WTC11 (cell line): ENCODE measurements at regions not wholly inside any gene's neighbourhood (a gene's known extent, or its start where the extent isn't known, plus 50 kb on each side); places are given as distances from the start of the nearest gene placed in this dataset.

Source experiments
- ATF1 ChIP-seq: sonication (generic); formaldehyde crosslinking; IDR thresholded peaks from 2 replicates; pipeline ENCODE4 v1.8.1; 2023; ENCODE audit warnings: mild to moderate bottlenecking, moderate library complexity, missing genetic modification reagents
- ATF2 ChIP-seq: sonication (generic); formaldehyde crosslinking; IDR thresholded peaks from 2 replicates; pipeline ENCODE4 v1.8.1; 2022; ENCODE audit warnings: low read depth, missing genetic modification reagents, borderline replicate concordance
- CREB1 ChIP-seq: sonication (generic); formaldehyde crosslinking; IDR thresholded peaks from 2 replicates; pipeline ENCODE4 v1.8.0; 2023; ENCODE audit warnings: mild to moderate bottlenecking, missing genetic modification reagents
- E2F5 ChIP-seq: sonication (generic); formaldehyde crosslinking; IDR thresholded peaks from 2 replicates; pipeline ENCODE4 v1.8.1; 2022; ENCODE audit warnings: mild to moderate bottlenecking, moderate library complexity, missing genetic modification reagents
- FOXK1 ChIP-seq: sonication (generic); formaldehyde crosslinking; IDR thresholded peaks from 2 replicates; pipeline ENCODE4 v1.8.0; 2022; ENCODE audit warnings: mild to moderate bottlenecking, moderate library complexity, missing genetic modification reagents
- IRF2 ChIP-seq: sonication (generic); formaldehyde crosslinking; IDR thresholded peaks from 2 replicates; pipeline ENCODE4 v1.8.0; 2022; ENCODE audit warnings: low read depth, missing genetic modification reagents, borderline replicate concordance
- NFATC4 ChIP-seq: fragments of 250-450 bp; sonication (Bioruptor Pico); IDR thresholded peaks from 2 replicates; pipeline ENCODE4 v1.9.0; 2021; ENCODE audit warnings: mild to moderate bottlenecking
- TEAD1 ChIP-seq: sonication (generic); formaldehyde crosslinking; IDR thresholded peaks from 2 replicates; pipeline ENCODE4 v1.8.0; 2022; ENCODE audit warnings: mild to moderate bottlenecking, missing genetic modification reagents
- ZNF512 ChIP-seq: sonication (generic); formaldehyde crosslinking; IDR thresholded peaks from 2 replicates; pipeline ENCODE4 v1.8.1; 2022; ENCODE audit warnings: missing genetic modification reagents, borderline replicate concordance
- TF ChIP-seq, protein P1 (sequence below): fragments of 200-600 bp; IDR thresholded peaks from 2 replicates; pipeline ENCODE4 v1.8.0; 2022; ENCODE audit warnings: antibody characterized with exemption
- TF ChIP-seq, protein P2 (sequence below): sonication (generic); formaldehyde crosslinking; IDR thresholded peaks from 2 replicates; pipeline ENCODE4 v1.8.0; 2023; ENCODE audit warnings: missing genetic modification reagents, mild to moderate bottlenecking, borderline replicate concordance

DNA sequence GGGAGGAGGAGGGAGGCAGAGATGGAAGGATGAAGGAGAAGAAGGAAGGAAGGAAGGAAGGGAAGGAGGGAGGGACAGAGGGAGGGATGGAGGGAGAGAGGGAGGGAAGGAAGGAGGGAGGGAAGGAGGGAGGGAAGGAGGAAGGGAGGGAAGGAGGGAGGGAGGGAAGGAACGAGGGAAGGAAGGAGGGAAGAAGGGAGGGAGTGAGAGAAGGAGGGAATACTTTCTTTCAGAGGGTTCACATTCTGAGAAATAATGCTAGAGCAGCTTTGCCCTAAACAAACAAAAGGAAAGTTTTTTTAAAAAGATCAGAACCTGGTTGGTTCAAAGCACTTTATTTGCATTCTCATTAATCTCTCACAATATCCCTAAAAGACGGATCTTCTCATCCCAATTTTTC lies 96.1 kb upstream of the NXT1 start:
- TF ChIP-seq, protein P1, sequence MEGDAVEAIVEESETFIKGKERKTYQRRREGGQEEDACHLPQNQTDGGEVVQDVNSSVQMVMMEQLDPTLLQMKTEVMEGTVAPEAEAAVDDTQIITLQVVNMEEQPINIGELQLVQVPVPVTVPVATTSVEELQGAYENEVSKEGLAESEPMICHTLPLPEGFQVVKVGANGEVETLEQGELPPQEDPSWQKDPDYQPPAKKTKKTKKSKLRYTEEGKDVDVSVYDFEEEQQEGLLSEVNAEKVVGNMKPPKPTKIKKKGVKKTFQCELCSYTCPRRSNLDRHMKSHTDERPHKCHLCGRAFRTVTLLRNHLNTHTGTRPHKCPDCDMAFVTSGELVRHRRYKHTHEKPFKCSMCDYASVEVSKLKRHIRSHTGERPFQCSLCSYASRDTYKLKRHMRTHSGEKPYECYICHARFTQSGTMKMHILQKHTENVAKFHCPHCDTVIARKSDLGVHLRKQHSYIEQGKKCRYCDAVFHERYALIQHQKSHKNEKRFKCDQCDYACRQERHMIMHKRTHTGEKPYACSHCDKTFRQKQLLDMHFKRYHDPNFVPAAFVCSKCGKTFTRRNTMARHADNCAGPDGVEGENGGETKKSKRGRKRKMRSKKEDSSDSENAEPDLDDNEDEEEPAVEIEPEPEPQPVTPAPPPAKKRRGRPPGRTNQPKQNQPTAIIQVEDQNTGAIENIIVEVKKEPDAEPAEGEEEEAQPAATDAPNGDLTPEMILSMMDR = no peak
- TF ChIP-seq CREB1 = no peak
- no peak for TF ChIP-seq ATF1 (CRISPR knock-in tag)
- TF ChIP-seq ZNF512 (CRISPR knock-in tag) = no peak
- no peak for TF ChIP-seq FOXK1
- TF ChIP-seq E2F5 = no peak
- TF ChIP-seq NFATC4 (CRISPR knock-in tag) = no peak
- TF ChIP-seq, protein P2, sequence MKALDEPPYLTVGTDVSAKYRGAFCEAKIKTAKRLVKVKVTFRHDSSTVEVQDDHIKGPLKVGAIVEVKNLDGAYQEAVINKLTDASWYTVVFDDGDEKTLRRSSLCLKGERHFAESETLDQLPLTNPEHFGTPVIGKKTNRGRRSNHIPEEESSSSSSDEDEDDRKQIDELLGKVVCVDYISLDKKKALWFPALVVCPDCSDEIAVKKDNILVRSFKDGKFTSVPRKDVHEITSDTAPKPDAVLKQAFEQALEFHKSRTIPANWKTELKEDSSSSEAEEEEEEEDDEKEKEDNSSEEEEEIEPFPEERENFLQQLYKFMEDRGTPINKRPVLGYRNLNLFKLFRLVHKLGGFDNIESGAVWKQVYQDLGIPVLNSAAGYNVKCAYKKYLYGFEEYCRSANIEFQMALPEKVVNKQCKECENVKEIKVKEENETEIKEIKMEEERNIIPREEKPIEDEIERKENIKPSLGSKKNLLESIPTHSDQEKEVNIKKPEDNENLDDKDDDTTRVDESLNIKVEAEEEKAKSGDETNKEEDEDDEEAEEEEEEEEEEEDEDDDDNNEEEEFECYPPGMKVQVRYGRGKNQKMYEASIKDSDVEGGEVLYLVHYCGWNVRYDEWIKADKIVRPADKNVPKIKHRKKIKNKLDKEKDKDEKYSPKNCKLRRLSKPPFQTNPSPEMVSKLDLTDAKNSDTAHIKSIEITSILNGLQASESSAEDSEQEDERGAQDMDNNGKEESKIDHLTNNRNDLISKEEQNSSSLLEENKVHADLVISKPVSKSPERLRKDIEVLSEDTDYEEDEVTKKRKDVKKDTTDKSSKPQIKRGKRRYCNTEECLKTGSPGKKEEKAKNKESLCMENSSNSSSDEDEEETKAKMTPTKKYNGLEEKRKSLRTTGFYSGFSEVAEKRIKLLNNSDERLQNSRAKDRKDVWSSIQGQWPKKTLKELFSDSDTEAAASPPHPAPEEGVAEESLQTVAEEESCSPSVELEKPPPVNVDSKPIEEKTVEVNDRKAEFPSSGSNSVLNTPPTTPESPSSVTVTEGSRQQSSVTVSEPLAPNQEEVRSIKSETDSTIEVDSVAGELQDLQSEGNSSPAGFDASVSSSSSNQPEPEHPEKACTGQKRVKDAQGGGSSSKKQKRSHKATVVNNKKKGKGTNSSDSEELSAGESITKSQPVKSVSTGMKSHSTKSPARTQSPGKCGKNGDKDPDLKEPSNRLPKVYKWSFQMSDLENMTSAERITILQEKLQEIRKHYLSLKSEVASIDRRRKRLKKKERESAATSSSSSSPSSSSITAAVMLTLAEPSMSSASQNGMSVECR = no peak
- TF ChIP-seq TEAD1 (CRISPR knock-in tag) = no peak
- no peak for TF ChIP-seq ATF2
- TF ChIP-seq IRF2 (CRISPR knock-in tag) = no peak
